H1 (cell line): ENCODE measurements at regions not wholly inside any gene's neighbourhood (a gene's known extent, or its start where the extent isn't known, plus 50 kb on each side); places are given as distances from the start of the nearest gene placed in this dataset.

Experiments
- CTCF ChIA-PET: fragments of 300-600 bp; sonication (Branson Sonifier 250); formaldehyde crosslinking; loops from one replicate; lab custom pipeline; 2021; ENCODE audit not compliant: partially characterized antibody; lab: Charles Lee
- POLR2A ChIA-PET: fragments of 300-600 bp; sonication (Branson Sonifier 250); formaldehyde crosslinking; loops from one replicate; lab custom pipeline; 2021; ENCODE audit warnings: inconsistent platforms; ENCODE audit not compliant: partially characterized antibody; lab: Charles Lee
- DNase-seq, 2 experiments: peaks; one replicate each; pipeline versions ENCODE4 v3.0.0 to v3.0.0-alpha.2; 2010 to 2022; ENCODE audit warnings: low spot score in 2 of 2, low read depth in 1 of 2, mixed read lengths in 1 of 2
- FAIRE-seq: peaks from 2 replicates; lab custom pipeline; 2011; peaks lifted over from hg19 to GRCh38; lab: Jason Lieb, UNC
- H2AFZ ChIP-seq: 2 replicates; pipeline ENCODE4 v1.8.1; 2012; ENCODE audit warnings: low read length, inconsistent platforms
- H2AK5ac ChIP-seq: 2 replicates; pipeline ENCODE4 v1.6.1; 2013; ENCODE audit warnings: low read depth, low read length
- H2BK120ac ChIP-seq: replicated peaks from 2 replicates; pipeline ENCODE3; 2013; ENCODE audit warnings: low read depth, low read length, inconsistent platforms
- H2BK12ac ChIP-seq: 2 replicates; pipeline ENCODE4 v1.6.1; 2013; ENCODE audit warnings: low read depth, low read length
- H2BK15ac ChIP-seq: 2 replicates; pipeline ENCODE4 v1.6.1; 2013; ENCODE audit warnings: low read length
- H2BK20ac ChIP-seq: 2 replicates; pipeline ENCODE4 v1.6.1; 2013; ENCODE audit warnings: low read length
- H2BK5ac ChIP-seq: 2 replicates; pipeline ENCODE4 v1.6.1; 2013; ENCODE audit warnings: low read depth, low read length
- H3K14ac ChIP-seq: 2 replicates; pipeline ENCODE4 v1.6.1; 2013; ENCODE audit warnings: inconsistent platforms; ENCODE audit not compliant: insufficient read length
- H3K18ac ChIP-seq: 2 replicates; pipeline ENCODE4 v1.6.1; 2013; ENCODE audit warnings: low read length; ENCODE audit errors: extremely low read depth
- H3K23ac ChIP-seq: 2 replicates; pipeline ENCODE4 v1.6.1; 2013; ENCODE audit warnings: inconsistent platforms; ENCODE audit not compliant: insufficient read length
- H3K23me2 ChIP-seq: 2 replicates; pipeline ENCODE4 v1.6.1; 2013; ENCODE audit warnings: low read depth, low read length
- H3K27ac ChIP-seq: 2 replicates; pipeline ENCODE4 v1.6.1; 2011; ENCODE audit warnings: low read depth, low read length, inconsistent platforms
- H3K27me3 ChIP-seq, 4 experiments: replicated peaks in 1 of 4; 1 replicate in 1 of 4; 2 replicates in 3 of 4; pipeline versions ENCODE4 v1.6.1 to v1.8.1; 2011 to 2013; ENCODE audit warnings: low read length in 3 of 4, mild to moderate bottlenecking in 3 of 4, inconsistent platforms in 2 of 4, mixed read lengths in 2 of 4, moderate library complexity in 1 of 4; ENCODE audit not compliant: control insufficient read depth in 3 of 4, insufficient read depth in 3 of 4; ENCODE audit errors: extremely low read depth in 1 of 4
- H3K36me3 ChIP-seq, 4 experiments: 2 replicates each; pipeline versions ENCODE4 v1.6.1 to v1.8.1; 2011 to 2013; ENCODE audit warnings: mild to moderate bottlenecking in 4 of 4, low read length in 3 of 4, moderate library complexity in 2 of 4, control low read depth in 1 of 4, inconsistent platforms in 1 of 4; ENCODE audit not compliant: insufficient read depth in 4 of 4, control insufficient read depth in 2 of 4
- H3K4ac ChIP-seq: replicated peaks from 2 replicates; pipeline ENCODE3; 2013; ENCODE audit warnings: low read length, low read depth, mixed read lengths, inconsistent platforms; ENCODE audit not compliant: insufficient read length
- H3K4me1 ChIP-seq, 4 experiments: replicated peaks in 1 of 4; 1 replicate in 1 of 4; 2 replicates in 3 of 4; pipeline versions ENCODE4 v1.6.1 to v1.8.1; 2011 to 2013; ENCODE audit warnings: low read length in 3 of 4, inconsistent platforms in 2 of 4, mixed read lengths in 1 of 4; ENCODE audit not compliant: insufficient read depth in 4 of 4, control insufficient read depth in 3 of 4
- H3K4me2 ChIP-seq, 2 experiments: 2 replicates each; pipeline versions ENCODE4 v1.6.1 to v1.8.1; 2011 to 2013; ENCODE audit warnings: low read depth in 2 of 2, low read length in 2 of 2, control low read depth in 1 of 2, inconsistent platforms in 1 of 2, mild to moderate bottlenecking in 1 of 2; ENCODE audit not compliant: insufficient read depth in 1 of 2
- H3K4me3 ChIP-seq, 4 experiments: fragments of 200-600, 300-600 bp in 1 of 4; sonication (generic), shearing (Covaris generic), sonication (Bioruptor Twin) in 1 of 4; 2 replicates each; pipeline versions ENCODE4 v1.5.1 to v1.8.1; 2011 to 2016; ENCODE audit warnings: low read length in 4 of 4, low read depth in 3 of 4, control low read depth in 2 of 4, inconsistent platforms in 2 of 4, mild to moderate bottlenecking in 2 of 4, mixed read lengths in 1 of 4, moderate library complexity in 1 of 4; ENCODE audit not compliant: insufficient read depth in 2 of 4; ENCODE audit errors: extremely low read depth in 1 of 4
- H3K56ac ChIP-seq: replicated peaks from 2 replicates; pipeline ENCODE3; 2013; ENCODE audit warnings: low read depth, mild to moderate bottlenecking, mixed read lengths, low read length, inconsistent platforms; ENCODE audit not compliant: insufficient read length
- H3K79me1 ChIP-seq: 2 replicates; pipeline ENCODE4 v1.6.1; 2013; ENCODE audit warnings: low read depth, low read length, control low read depth
- H3K79me2 ChIP-seq, 2 experiments: 2 replicates each; pipeline versions ENCODE4 v1.6.1 to v1.8.1; 2012 to 2013; ENCODE audit warnings: low read length in 2 of 2, mild to moderate bottlenecking in 2 of 2, inconsistent platforms in 1 of 2; ENCODE audit not compliant: insufficient read depth in 2 of 2, control insufficient read depth in 1 of 2
- H3K9ac ChIP-seq, 4 experiments: replicated peaks in 1 of 4; 1 replicate in 1 of 4; 2 replicates in 3 of 4; pipeline versions ENCODE4 v1.6.1 to v1.8.1; 2011 to 2013; ENCODE audit warnings: low read depth in 3 of 4, low read length in 3 of 4, control low read depth in 2 of 4, mild to moderate bottlenecking in 2 of 4, moderate library complexity in 2 of 4, inconsistent platforms in 1 of 4; ENCODE audit errors: extremely low read depth in 1 of 4
- H3K9me3 ChIP-seq, 2 experiments: 2 replicates each; pipeline versions ENCODE4 v1.6.1 to v1.8.1; 2012 to 2013; ENCODE audit warnings: mild to moderate bottlenecking in 2 of 2, moderate library complexity in 2 of 2, control low read depth in 1 of 2, inconsistent platforms in 1 of 2, low read depth in 1 of 2, low read length in 1 of 2, mixed read lengths in 1 of 2; ENCODE audit not compliant: insufficient read depth in 2 of 2
- H4K20me1 ChIP-seq, 2 experiments: replicated peaks in 1 of 2; 2 replicates each; pipeline versions ENCODE3 to v1.8.1; 2011 to 2013; ENCODE audit warnings: inconsistent platforms in 2 of 2, low read length in 2 of 2, mild to moderate bottlenecking in 1 of 2; ENCODE audit not compliant: insufficient read depth in 2 of 2, control insufficient read depth in 1 of 2
- H4K5ac ChIP-seq: 2 replicates; pipeline ENCODE4 v1.6.1; 2013; ENCODE audit warnings: low read length, low read depth, mixed read lengths, inconsistent platforms; ENCODE audit not compliant: insufficient read length
- H4K8ac ChIP-seq: 2 replicates; pipeline ENCODE4 v1.8.0; 2013; ENCODE audit warnings: mild to moderate bottlenecking, moderate library complexity, low read length, inconsistent platforms; ENCODE audit not compliant: insufficient read depth; ENCODE audit errors: extremely low read depth
- H4K91ac ChIP-seq: replicated peaks from 2 replicates; pipeline ENCODE3; 2013; ENCODE audit warnings: low read length, mixed read lengths, inconsistent platforms; ENCODE audit not compliant: insufficient read length
- ATF2 ChIP-seq: IDR thresholded peaks from 2 replicates; pipeline ENCODE4 v1.6.1; 2012; ENCODE audit warnings: low read length, inconsistent platforms
- CHD2 ChIP-seq: IDR thresholded peaks from 2 replicates; pipeline ENCODE4 v1.6.1; 2012; ENCODE audit warnings: low read length, improper control_type of control experiment
- E2F6 ChIP-seq: IDR thresholded peaks from 2 replicates; pipeline ENCODE4 v1.6.1; 2012; ENCODE audit warnings: inconsistent platforms
- KDM5A ChIP-seq: fragments of 200-600 bp; IDR thresholded peaks from 2 replicates; pipeline ENCODE4 v1.7.1; 2012; ENCODE audit warnings: mild to moderate bottlenecking, low read length, inconsistent platforms, mixed read lengths
- MAFK ChIP-seq: IDR thresholded peaks from 2 replicates; pipeline ENCODE4 v1.6.1; 2012; ENCODE audit warnings: low read depth, mild to moderate bottlenecking, improper control_type of control experiment, low read length
- NANOG ChIP-seq: IDR thresholded peaks from 2 replicates; pipeline ENCODE4 v1.6.1; 2011; ENCODE audit warnings: low read length, low read depth, mild to moderate bottlenecking, inconsistent platforms; ENCODE audit not compliant: insufficient read depth, poor library complexity, severe bottlenecking
- POU5F1 ChIP-seq: IDR thresholded peaks from 2 replicates; pipeline ENCODE4 v1.6.1; 2011; ENCODE audit warnings: low read depth, mild to moderate bottlenecking, low read length, moderate library complexity
- SIN3A ChIP-seq, 2 experiments: IDR thresholded peaks in 1 of 2; conservative IDR thresholded peaks in 1 of 2; 2 replicates each; pipeline ENCODE4 v1.6.1; 2011 to 2012; ENCODE audit warnings: low read length in 2 of 2, improper control_type of control experiment in 1 of 2, low read depth in 1 of 2, mild to moderate bottlenecking in 1 of 2
- TAF7 ChIP-seq: optimal IDR thresholded peaks from 2 replicates; pipeline ENCODE3; 2011; ENCODE audit warnings: low read depth, mild to moderate bottlenecking, inconsistent platforms, low read length, moderate library complexity, borderline replicate concordance
- WGBS, 2 experiments: shearing (Covaris generic) in 1 of 2; methylation state at CpG; one replicate each; pipeline versions ENCODE4 v1.1.6 to v1.1.7; 2013 to 2015; ENCODE audit warnings: low lambda C conversion rate in 2 of 2, mixed read lengths in 2 of 2, inconsistent platforms in 1 of 2, low coverage in 1 of 2, missing lambda C conversion rate in 1 of 2; ENCODE audit not compliant: insufficient replicate concordance in 2 of 2, insufficient coverage in 1 of 2, insufficient read length in 1 of 2; ENCODE audit errors: extremely low coverage in 1 of 2, missing lambda C conversion rate in 1 of 2; 5-methylcytosine and 5-hydroxymethylcytosine counted together

GRCh38 chr13:64936879-64937278 lies 2293.3 kb downstream of the PCDH9 start:
- Histone ChIP-seq H2BK15ac (no peak overlapping the region), H3K9ac (no peak overlapping the region), H3K23ac (no peak overlapping the region), H4K5ac (no peak overlapping the region), H2AFZ (no peak overlapping the region), H3K14ac (no peak overlapping the region), H2BK120ac (no peak overlapping the region), H3K9me3 (no peaks in the 10 kb centered on the region), H4K20me1 (no peaks in the 10 kb centered on the region), H3K4me3 (no peak overlapping the region), H2AK5ac (no peak overlapping the region), H4K91ac (no peak overlapping the region), H3K27me3 (no peaks in the 10 kb centered on the region), H4K8ac (no peak overlapping the region), H2BK20ac (no peak overlapping the region), H3K36me3 (no peaks in the 10 kb centered on the region), H3K4me2 (no peak overlapping the region), H3K79me1 (no peaks in the 10 kb centered on the region), H3K4ac (no peak overlapping the region), H3K27ac (no peak overlapping the region), H3K18ac (no peak overlapping the region), H3K23me2 (no peaks in the 10 kb centered on the region), H3K79me2 (no peaks in the 10 kb centered on the region), H3K56ac (no peak overlapping the region), H2BK5ac (no peak overlapping the region), H2BK12ac (no peak overlapping the region), H3K4me1 (no peaks in the 10 kb centered on the region)
- ChIA-PET CTCF (no interaction called here), POLR2A (no interaction called here)
- no peak for DNase-seq
- TF ChIP-seq MAFK (no peak), NANOG (no peak), CHD2 (no peak), POU5F1 (no peak), E2F6 (no peak), KDM5A (no peak), TAF7 (no peak), ATF2 (no peak), SIN3A (conservative IDR thresholded peaks at IDR 0.05 in 1 of 2, IDR thresholded peaks at IDR 0.05 in 1 of 2; ENCODE audit: low read depth in 1 of 2, low read length in 2 of 2) (no peak)
- no peak for FAIRE-seq
- 79% methylated on average over 2 of the region's 2 CpGs; no CpG with 5 or more reads in 1 of the 2 experiments for WGBS, 2 experiments
